Duodenal mucosa (tissue), 2 donors: ENCODE measurements at regions not wholly inside any gene's neighbourhood (a gene's known extent, or its start where the extent isn't known, plus 50 kb on each side); places are given as distances from the start of the nearest gene placed in this dataset.

Source experiments
- H3K27ac ChIP-seq: one replicate; pipeline ENCODE4 v1.7.0; 2013; ENCODE audit warnings: low read depth, low read length
- H3K27me3 ChIP-seq, 2 donors: one replicate each; pipeline ENCODE4 v1.7.0; 2013; ENCODE audit warnings: low read length in 2 of 2, control low read depth in 1 of 2; ENCODE audit not compliant: insufficient read depth in 2 of 2, control insufficient read depth in 1 of 2
- H3K36me3 ChIP-seq, 2 donors: one replicate each; pipeline ENCODE4 v1.7.0; 2013; ENCODE audit warnings: low read length in 2 of 2, control low read depth in 1 of 2; ENCODE audit not compliant: insufficient read depth in 2 of 2, control insufficient read depth in 1 of 2
- H3K4me1 ChIP-seq, 2 donors: one replicate each; pipeline ENCODE4 v1.7.0; 2013; ENCODE audit warnings: low read length in 2 of 2, control low read depth in 1 of 2; ENCODE audit not compliant: insufficient read depth in 2 of 2, control insufficient read depth in 1 of 2
- H3K4me3 ChIP-seq, 2 donors: one replicate each; pipeline ENCODE4 v1.7.0; 2013; ENCODE audit warnings: low read length in 2 of 2, low read depth in 1 of 2
- H3K9ac ChIP-seq, 2 donors: one replicate each; pipeline ENCODE4 v1.7.0; 2013; ENCODE audit warnings: low read length in 2 of 2, low read depth in 1 of 2
- H3K9me3 ChIP-seq, 2 donors: one replicate each; pipeline ENCODE4 v1.7.0; 2013; ENCODE audit warnings: low read length in 2 of 2, control low read depth in 1 of 2; ENCODE audit not compliant: control insufficient read depth in 1 of 2

DNA sequence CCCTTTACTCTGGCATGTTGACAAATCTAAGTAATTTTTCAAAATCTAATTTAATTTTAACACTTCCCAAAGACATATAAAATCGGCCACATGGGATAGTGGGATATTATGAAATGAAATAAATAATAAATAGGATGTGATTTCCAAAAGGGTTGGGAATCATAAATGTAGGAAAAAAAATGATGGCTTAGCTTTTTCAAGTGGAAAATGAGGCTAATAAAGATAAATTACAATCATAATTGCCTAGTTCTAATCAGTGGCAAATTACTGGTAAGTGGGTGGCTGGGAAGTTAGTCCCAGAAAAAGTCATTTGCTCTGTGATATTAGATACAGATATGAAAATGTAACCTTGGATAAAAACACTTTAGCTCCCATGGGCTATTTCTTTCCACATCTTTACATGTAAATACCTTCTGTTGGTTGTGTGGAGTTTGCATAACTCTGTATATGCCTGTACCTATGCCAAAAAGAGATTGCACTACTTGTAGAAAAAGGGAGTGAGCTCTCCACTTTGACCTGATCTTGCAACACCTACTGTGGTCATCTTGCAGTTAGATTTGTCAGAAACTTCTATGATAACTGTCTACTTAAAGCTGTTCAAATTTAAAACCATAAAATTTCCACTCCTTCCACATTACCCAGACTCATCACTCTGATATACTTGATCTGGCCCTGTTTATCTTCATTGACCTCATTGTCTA is 284.6 kb upstream of the KAZN start:
- Histone ChIP-seq H3K9me3 (no peaks in the 10 kb centered on the region), H3K27ac (no peak overlapping the region), H3K36me3 (no peaks in the 10 kb centered on the region), H3K4me1 (no peaks in the 10 kb centered on the region), H3K4me3 (no peak overlapping the region), H3K27me3 (no peaks in the 10 kb centered on the region), H3K9ac (no peak overlapping the region)

GRCh38 chr1:14318830-14319229 is 279.7 kb upstream of the KAZN start:
- Histone ChIP-seq H3K4me1 (peaks cover 0 to 3% of the 10 kb centered on the region in 2 donors), H3K4me3 (no peak overlapping the region)

GRCh38 chr1:14320518-14320917 is 278.0 kb upstream of the KAZN start:
- Histone ChIP-seq H3K36me3 (no peaks in the 10 kb centered on the region), H3K27ac (no peak overlapping the region), H3K4me3 (no peak overlapping the region), H3K4me1 (peaks cover 0 to 6% of the 10 kb centered on the region in 2 donors), H3K9me3 (no peaks in the 10 kb centered on the region), H3K27me3 (no peaks in the 10 kb centered on the region), H3K9ac (no peak overlapping the region)

More at GRCh38 chr1:14318830-14319229, 279.7 kb upstream of the KAZN start:
- H3K9me3 ChIP-seq: no peaks in the 10 kb centered on the region
- no peak overlapping the region for H3K9ac ChIP-seq
- H3K27ac ChIP-seq: no peak overlapping the region
- no peaks in the 10 kb centered on the region for H3K27me3 ChIP-seq
- no peaks in the 10 kb centered on the region for H3K36me3 ChIP-seq

DNA sequence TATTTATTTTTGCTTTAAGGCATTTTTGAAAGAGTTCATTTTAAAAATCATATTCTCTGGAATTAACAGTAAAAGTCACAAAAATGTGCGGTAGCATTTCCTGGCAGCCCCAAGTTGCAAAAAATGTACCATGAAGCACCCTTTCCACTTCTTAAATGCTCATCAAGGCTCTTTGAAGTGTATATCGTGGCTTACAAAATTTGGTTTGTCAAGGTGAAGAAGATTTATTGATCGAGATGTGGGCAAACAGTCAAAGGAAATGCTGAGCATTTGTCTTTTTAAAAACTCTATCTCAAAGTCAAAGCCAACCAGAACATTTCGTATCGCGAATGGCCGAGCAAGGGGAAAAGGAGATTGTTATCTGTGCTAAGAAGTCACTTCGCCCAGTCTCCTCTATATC is 277.5 kb upstream of the KAZN start:
- H3K27ac ChIP-seq: no peak overlapping the region
- no peaks in the 10 kb centered on the region for H3K27me3 ChIP-seq
- H3K9ac ChIP-seq: no peak overlapping the region
- peaks cover 0 to 6% of the 10 kb centered on the region in 2 donors for H3K4me1 ChIP-seq
- H3K36me3 ChIP-seq: no peaks in the 10 kb centered on the region
- no peaks in the 10 kb centered on the region for H3K9me3 ChIP-seq
- no peak overlapping the region for H3K4me3 ChIP-seq

GRCh38 chr1:14321422-14321821 is 277.1 kb upstream of the KAZN start:
- Histone ChIP-seq H3K9ac (no peak overlapping the region), H3K27ac (no peak overlapping the region), H3K4me3 (no peak overlapping the region), H3K9me3 (no peaks in the 10 kb centered on the region), H3K4me1 (peaks cover 0 to 6% of the 10 kb centered on the region in 2 donors), H3K36me3 (no peaks in the 10 kb centered on the region), H3K27me3 (no peaks in the 10 kb centered on the region)

GRCh38 chr1:14323568-14324247 is 274.8 kb upstream of the KAZN start:
- no peaks in the 10 kb centered on the region for H3K27me3 ChIP-seq
- no peak overlapping the region for H3K4me3 ChIP-seq
- H3K9ac ChIP-seq: no peak overlapping the region
- no peaks in the 10 kb centered on the region for H3K36me3 ChIP-seq
- no peak overlapping the region for H3K27ac ChIP-seq
- peaks cover 0 to 6% of the 10 kb centered on the region in 2 donors for H3K4me1 ChIP-seq
- no peaks in the 10 kb centered on the region for H3K9me3 ChIP-seq

- Histone ChIP-seq H3K4me1 (peaks cover 0 to 6% of the 10 kb centered on the region in 2 donors), H3K27me3 (no peaks in the 10 kb centered on the region), H3K9me3 (no peaks in the 10 kb centered on the region), H3K4me3 (no peak overlapping the region), H3K36me3 (no peaks in the 10 kb centered on the region), H3K9ac (no peak overlapping the region), H3K27ac (no peak overlapping the region)
These were observed 274.2 kb upstream of the KAZN start for GRCh38 chr1:14324248-14324630.

DNA sequence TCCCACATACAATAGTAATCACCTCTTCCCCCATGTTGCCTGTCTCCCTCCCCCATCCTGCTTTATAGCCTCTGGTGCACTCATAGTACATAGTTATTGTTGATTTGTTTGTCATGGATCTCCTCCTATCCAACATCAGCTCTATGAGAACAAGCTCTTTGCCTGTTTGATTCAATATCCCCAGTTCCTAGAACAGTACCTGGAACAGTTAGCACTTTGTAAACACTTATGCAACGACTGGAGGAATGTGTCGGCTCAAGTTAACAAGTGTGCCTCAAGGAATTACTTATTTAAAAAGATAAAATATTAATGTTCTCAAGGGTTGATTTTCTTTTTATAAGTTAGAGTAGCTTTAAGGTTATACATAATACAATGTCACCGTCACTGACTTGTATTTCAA is 271.6 kb upstream of the KAZN start:
- no peaks in the 10 kb centered on the region for H3K27me3 ChIP-seq
- no peak overlapping the region for H3K4me3 ChIP-seq
- no peak overlapping the region for H3K27ac ChIP-seq
- H3K36me3 ChIP-seq: no peaks in the 10 kb centered on the region
- H3K9me3 ChIP-seq: no peaks in the 10 kb centered on the region
- peaks cover 0 to 6% of the 10 kb centered on the region in 2 donors for H3K4me1 ChIP-seq
- no peak overlapping the region for H3K9ac ChIP-seq

DNA sequence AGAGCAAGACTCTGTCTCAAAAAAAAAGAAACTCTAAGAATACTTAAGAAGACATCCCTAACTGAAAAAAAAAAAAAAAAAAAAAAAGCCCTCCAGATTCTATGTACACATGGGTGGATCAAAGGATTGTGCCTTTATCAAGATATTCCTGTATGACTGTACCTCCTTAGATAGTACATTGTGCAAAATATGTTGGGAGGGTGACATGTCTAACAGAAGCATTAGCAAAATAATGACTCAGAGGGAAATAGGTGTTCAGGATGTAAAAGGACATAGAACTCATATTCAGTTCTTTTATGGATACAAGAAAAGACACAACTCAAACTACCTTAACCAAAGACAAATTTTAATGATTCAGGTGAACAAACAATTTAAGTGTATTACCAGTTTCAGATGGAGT is 269.8 kb upstream of the KAZN start:
- no peaks in the 10 kb centered on the region for H3K27me3 ChIP-seq
- H3K4me1 ChIP-seq: peaks cover 0 to 5% of the 10 kb centered on the region in 2 donors
- H3K9ac ChIP-seq: no peak overlapping the region
- H3K9me3 ChIP-seq: no peaks in the 10 kb centered on the region
- H3K36me3 ChIP-seq: no peaks in the 10 kb centered on the region
- no peak overlapping the region for H3K4me3 ChIP-seq
- no peak overlapping the region for H3K27ac ChIP-seq

DNA sequence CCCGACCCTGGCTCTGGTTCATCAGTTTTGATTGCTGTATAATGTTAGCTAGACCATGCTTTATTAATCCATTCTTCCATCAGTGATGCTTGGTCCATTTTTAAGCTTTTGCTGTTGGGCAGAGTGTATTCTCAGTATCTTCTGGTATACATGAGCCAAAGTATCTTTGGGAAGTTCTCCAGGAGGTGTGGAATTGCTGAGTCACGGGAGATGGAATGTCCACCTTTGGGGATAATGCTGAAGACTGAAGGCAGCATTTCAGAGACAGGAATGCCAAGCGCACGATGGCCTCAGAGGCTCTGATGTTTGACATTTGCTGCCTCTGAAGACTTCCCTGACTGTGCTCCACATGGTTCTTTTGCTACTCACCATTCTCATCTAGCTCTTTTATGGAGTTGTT is 266.3 kb upstream of the KAZN start:
- Histone ChIP-seq H3K27ac (no peak overlapping the region), H3K36me3 (no peaks in the 10 kb centered on the region)

More for the DNA sequence above, 266.3 kb upstream of the KAZN start:
- H3K4me1 ChIP-seq: no peaks in the 10 kb centered on the region
- H3K9me3 ChIP-seq: no peaks in the 10 kb centered on the region
- no peak overlapping the region for H3K9ac ChIP-seq
- no peak overlapping the region for H3K4me3 ChIP-seq
- H3K27me3 ChIP-seq: no peaks in the 10 kb centered on the region
